Osteoblast (primary cell): ENCODE measurements at regions not wholly inside any gene's neighbourhood (a gene's known extent, or its start where the extent isn't known, plus 50 kb on each side); places are given as distances from the start of the nearest gene placed in this dataset.

Experiments used
- DNase-seq: peaks from one replicate; pipeline ENCODE4 v3.0.0; 2011; ENCODE audit warnings: low spot score, mixed read lengths; ENCODE audit not compliant: insufficient read length; ENCODE audit errors: missing footprints
- H2AFZ ChIP-seq: 2 replicates; pipeline ENCODE4 v1.6.0; 2011; ENCODE audit warnings: mild to moderate bottlenecking, low read length
- H3K27ac ChIP-seq: 2 replicates; pipeline ENCODE4 v1.5.1; 2011; ENCODE audit warnings: mild to moderate bottlenecking, low read depth, low read length, moderate library complexity
- H3K27me3 ChIP-seq: 2 replicates; pipeline ENCODE4 v1.6.0; 2012; ENCODE audit warnings: mild to moderate bottlenecking, control low read depth, inconsistent platforms, low read length, moderate library complexity; ENCODE audit not compliant: insufficient read depth
- H3K36me3 ChIP-seq: 2 replicates; pipeline ENCODE4 v1.5.1; 2011; ENCODE audit warnings: mild to moderate bottlenecking, low read length, control low read depth, moderate library complexity; ENCODE audit not compliant: insufficient read depth
- H3K4me1 ChIP-seq: 2 replicates; pipeline ENCODE4 v1.5.1; 2011; ENCODE audit warnings: mild to moderate bottlenecking, low read length, control low read depth, moderate library complexity; ENCODE audit not compliant: insufficient read depth
- H3K4me2 ChIP-seq: 2 replicates; pipeline ENCODE4 v1.6.0; 2011; ENCODE audit warnings: mild to moderate bottlenecking, low read length; ENCODE audit not compliant: insufficient read depth
- H3K4me3 ChIP-seq: fragments of 200-600 bp; sonication (generic); 3 replicates; pipeline ENCODE4 v1.5.1; 2012; ENCODE audit warnings: mild to moderate bottlenecking, low read length, inconsistent platforms; ENCODE audit not compliant: insufficient read depth
- H3K79me2 ChIP-seq: 2 replicates; pipeline ENCODE4 v1.6.0; 2012; ENCODE audit warnings: mild to moderate bottlenecking, low read length, control low read depth, inconsistent platforms; ENCODE audit not compliant: insufficient read depth
- H3K9me3 ChIP-seq: 2 replicates; pipeline ENCODE4 v1.5.1; 2011; ENCODE audit warnings: low read depth, low read length, control low read depth
- H4K20me1 ChIP-seq: 2 replicates; pipeline ENCODE4 v1.6.0; 2012; ENCODE audit warnings: mild to moderate bottlenecking, low read length, control low read depth; ENCODE audit not compliant: insufficient read depth
- CTCF ChIP-seq: IDR thresholded peaks from 2 replicates; pipeline ENCODE4 v1.5.1; 2011; ENCODE audit warnings: mild to moderate bottlenecking, low read depth, low read length, moderate library complexity; ENCODE audit errors: extremely low read depth

- no peaks in the 10 kb centered on the region for H3K36me3 ChIP-seq
- H2AFZ ChIP-seq: no peak overlapping the region
- H3K27ac ChIP-seq: no peak overlapping the region
- no peaks in the 10 kb centered on the region for H3K9me3 ChIP-seq
- no peak overlapping the region for H3K4me2 ChIP-seq
- H4K20me1 ChIP-seq: no peaks in the 10 kb centered on the region
- TF ChIP-seq CTCF: no peak
- no peaks in the 10 kb centered on the region for H3K4me1 ChIP-seq
- H3K79me2 ChIP-seq: no peaks in the 10 kb centered on the region
- H3K27me3 ChIP-seq: no peaks in the 10 kb centered on the region
- DNase-seq: no peak
- no peak overlapping the region for H3K4me3 ChIP-seq
These were observed 672.4 kb upstream of the FLRT2 start for GRCh38 chr14:84857571-84857970.

GRCh38 chr14:84859116-84859515, 670.8 kb upstream of the FLRT2 start:
- TF ChIP-seq CTCF: no peak
- no peaks in the 10 kb centered on the region for H4K20me1 ChIP-seq
- no peaks in the 10 kb centered on the region for H3K9me3 ChIP-seq
- H3K4me3 ChIP-seq: no peak overlapping the region
- H2AFZ ChIP-seq: no peak overlapping the region
- H3K79me2 ChIP-seq: no peaks in the 10 kb centered on the region
- H3K27me3 ChIP-seq: no peaks in the 10 kb centered on the region
- no peak for DNase-seq
- H3K4me1 ChIP-seq: no peaks in the 10 kb centered on the region
- no peaks in the 10 kb centered on the region for H3K36me3 ChIP-seq
- H3K4me2 ChIP-seq: no peak overlapping the region
- no peak overlapping the region for H3K27ac ChIP-seq

- H4K20me1 ChIP-seq: no peaks in the 10 kb centered on the region
- H3K9me3 ChIP-seq: no peaks in the 10 kb centered on the region
- H3K4me2 ChIP-seq: no peak overlapping the region
- H3K27ac ChIP-seq: no peak overlapping the region
- no peaks in the 10 kb centered on the region for H3K27me3 ChIP-seq
- no peak for DNase-seq
- H2AFZ ChIP-seq: no peak overlapping the region
- no peak for TF ChIP-seq CTCF
- no peak overlapping the region for H3K4me3 ChIP-seq
- H3K4me1 ChIP-seq: no peaks in the 10 kb centered on the region
- no peaks in the 10 kb centered on the region for H3K79me2 ChIP-seq
- H3K36me3 ChIP-seq: no peaks in the 10 kb centered on the region
These were observed 665.2 kb upstream of the FLRT2 start for GRCh38 chr14:84864548-84865271.

GRCh38 chr14:84871734-84872133, 658.2 kb upstream of the FLRT2 start:
- H3K79me2 ChIP-seq: no peaks in the 10 kb centered on the region
- no peaks in the 10 kb centered on the region for H3K4me1 ChIP-seq
- H3K27ac ChIP-seq: no peak overlapping the region
- H2AFZ ChIP-seq: no peak overlapping the region
- no peak overlapping the region for H3K4me3 ChIP-seq
- H4K20me1 ChIP-seq: no peaks in the 10 kb centered on the region
- H3K27me3 ChIP-seq: no peaks in the 10 kb centered on the region
- no peaks in the 10 kb centered on the region for H3K9me3 ChIP-seq
- TF ChIP-seq CTCF: no peak
- H3K4me2 ChIP-seq: no peak overlapping the region
- no peaks in the 10 kb centered on the region for H3K36me3 ChIP-seq
- DNase-seq: no peak
